Fibroblast of the aortic adventitia (primary cell): ENCODE measurements at regions not wholly inside any gene's neighbourhood (a gene's known extent, or its start where the extent isn't known, plus 50 kb on each side); places are given as distances from the start of the nearest gene placed in this dataset.

Source experiments
- DNase-seq: peaks from one replicate; pipeline ENCODE4 v3.0.0-alpha.2; 2010; ENCODE audit warnings: low read depth
- H3K4me3 ChIP-seq: 2 replicates; pipeline ENCODE4 v1.5.1; 2011; ENCODE audit warnings: low read depth, mild to moderate bottlenecking, control low read depth, low read length, moderate library complexity
- TF ChIP-seq, protein P1 (sequence below): IDR thresholded peaks from 2 replicates; pipeline ENCODE4 v1.5.1; 2011; ENCODE audit warnings: mild to moderate bottlenecking, low read length, control low read depth, inconsistent platforms; ENCODE audit not compliant: insufficient read depth

DNA sequence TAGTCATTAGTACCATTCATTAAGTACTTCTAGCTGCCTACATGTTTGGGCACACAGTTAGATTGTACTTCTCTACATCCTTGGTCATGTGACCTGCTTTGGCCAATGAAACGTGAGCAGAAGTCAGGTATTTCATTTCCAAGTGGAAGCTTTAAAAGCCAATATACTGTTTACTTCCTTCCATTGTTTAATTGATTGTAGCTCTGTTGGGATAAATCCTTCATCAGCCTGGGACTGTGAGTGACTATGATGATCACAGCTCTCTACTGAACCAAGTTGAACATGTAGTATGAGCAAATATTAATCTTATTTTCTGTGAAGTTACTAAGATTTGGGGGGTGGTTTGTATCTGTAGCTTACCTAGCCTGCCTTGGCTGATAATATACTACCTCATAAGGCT is 116.5 kb upstream of the ROPN1 start:
- TF ChIP-seq, protein P1, sequence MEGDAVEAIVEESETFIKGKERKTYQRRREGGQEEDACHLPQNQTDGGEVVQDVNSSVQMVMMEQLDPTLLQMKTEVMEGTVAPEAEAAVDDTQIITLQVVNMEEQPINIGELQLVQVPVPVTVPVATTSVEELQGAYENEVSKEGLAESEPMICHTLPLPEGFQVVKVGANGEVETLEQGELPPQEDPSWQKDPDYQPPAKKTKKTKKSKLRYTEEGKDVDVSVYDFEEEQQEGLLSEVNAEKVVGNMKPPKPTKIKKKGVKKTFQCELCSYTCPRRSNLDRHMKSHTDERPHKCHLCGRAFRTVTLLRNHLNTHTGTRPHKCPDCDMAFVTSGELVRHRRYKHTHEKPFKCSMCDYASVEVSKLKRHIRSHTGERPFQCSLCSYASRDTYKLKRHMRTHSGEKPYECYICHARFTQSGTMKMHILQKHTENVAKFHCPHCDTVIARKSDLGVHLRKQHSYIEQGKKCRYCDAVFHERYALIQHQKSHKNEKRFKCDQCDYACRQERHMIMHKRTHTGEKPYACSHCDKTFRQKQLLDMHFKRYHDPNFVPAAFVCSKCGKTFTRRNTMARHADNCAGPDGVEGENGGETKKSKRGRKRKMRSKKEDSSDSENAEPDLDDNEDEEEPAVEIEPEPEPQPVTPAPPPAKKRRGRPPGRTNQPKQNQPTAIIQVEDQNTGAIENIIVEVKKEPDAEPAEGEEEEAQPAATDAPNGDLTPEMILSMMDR, result no peak
- H3K4me3 ChIP-seq, result no peak overlapping the region
- no peak for DNase-seq

GRCh38 chr3:124113485-124113884 is 121.6 kb upstream of the ROPN1 start:
- DNase-seq, result no peak
- TF ChIP-seq, protein P1, result no peak
- H3K4me3 ChIP-seq, result no peak overlapping the region

GRCh38 chr3:124115279-124115678 is 123.4 kb upstream of the ROPN1 start:
- TF ChIP-seq, protein P1, result no peak
- DNase-seq, result no peak
- H3K4me3 ChIP-seq, result no peak overlapping the region

DNA sequence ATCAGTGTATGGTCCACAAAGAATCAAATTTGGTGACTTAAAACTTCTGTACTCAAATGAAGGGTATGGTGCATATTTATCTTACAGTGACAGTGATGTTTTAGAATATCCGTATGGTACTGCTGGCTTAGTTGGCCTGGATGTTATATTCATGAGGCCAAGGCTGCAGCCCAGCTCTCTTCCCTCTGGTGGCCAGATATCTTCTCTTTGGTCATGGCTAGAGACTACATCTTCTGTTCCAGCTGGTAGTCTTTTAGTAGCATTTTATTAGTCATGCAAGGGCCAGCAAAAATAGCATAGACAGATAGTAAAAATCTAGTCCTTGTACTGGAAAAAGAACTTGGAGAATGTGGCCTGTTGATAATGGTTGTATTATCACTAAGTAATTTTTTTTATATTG is 124.0 kb upstream of the ROPN1 start:
- DNase-seq, result no peak
- no peak overlapping the region for H3K4me3 ChIP-seq
- TF ChIP-seq, protein P1, result no peak

DNA sequence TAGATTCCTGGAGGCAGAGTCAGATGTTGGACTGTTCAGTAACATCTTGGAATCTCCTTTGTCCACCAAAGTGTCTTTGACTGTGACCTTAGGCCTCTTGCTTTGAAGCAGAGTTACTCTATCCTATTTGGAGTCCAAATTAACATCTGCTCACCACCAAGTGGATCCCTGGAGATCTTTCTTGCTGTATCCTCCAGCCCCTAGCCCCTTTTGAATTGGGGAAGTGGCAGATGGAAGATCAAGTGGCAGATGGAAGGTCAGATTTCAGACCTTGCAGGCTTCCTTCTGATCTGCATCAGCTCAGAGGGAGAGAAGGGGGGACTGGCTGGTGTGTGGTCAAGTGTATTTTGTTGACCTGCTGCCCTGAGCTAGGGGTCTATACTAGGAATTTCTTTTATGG is 125.0 kb upstream of the ROPN1 start:
- DNase-seq, result no peak
- TF ChIP-seq, protein P1, result no peak
- H3K4me3 ChIP-seq, result no peak overlapping the region

DNA sequence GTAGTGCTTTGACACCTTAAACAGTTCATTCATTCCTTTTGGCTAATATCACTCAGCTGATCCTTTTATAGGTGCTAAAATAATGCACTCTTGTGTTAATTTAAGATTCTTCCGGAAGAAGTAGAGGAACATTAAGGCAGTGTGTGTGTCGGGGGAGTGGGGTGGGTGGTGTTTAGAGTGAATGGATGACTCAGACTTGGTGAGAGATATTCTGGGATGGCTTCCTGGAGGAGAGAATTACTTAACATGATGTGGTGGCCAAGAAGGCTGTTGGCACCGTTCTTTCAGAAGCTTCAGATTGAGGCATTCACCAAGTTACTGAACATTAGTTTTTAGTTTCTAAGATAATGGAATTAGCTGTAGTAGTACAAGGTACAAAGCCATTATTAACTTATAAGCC is 125.6 kb upstream of the ROPN1 start:
- no peak overlapping the region for H3K4me3 ChIP-seq
- DNase-seq, result peak; percentile 56

DNA sequence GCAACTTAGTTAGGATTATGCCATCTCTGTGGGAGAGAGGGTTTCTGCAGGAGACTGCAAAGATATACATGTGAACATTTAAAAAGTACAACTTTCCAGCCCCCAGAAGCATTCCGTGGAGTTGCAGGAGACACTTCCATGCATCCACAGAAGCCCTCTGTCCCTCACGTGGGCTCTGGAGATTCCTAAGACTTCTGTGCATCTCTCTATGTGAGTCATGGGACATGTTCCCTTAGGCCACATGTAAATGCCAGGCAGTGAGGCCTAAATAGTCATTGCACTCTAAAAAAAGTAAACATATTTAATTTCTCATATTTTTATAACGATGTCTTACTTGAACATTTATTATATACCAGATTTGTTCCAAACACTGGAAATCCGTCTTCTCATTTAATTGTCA is 126.5 kb upstream of the ROPN1 start:
- DNase-seq, result no peak
- H3K4me3 ChIP-seq, result no peak overlapping the region
- TF ChIP-seq, protein P1, result no peak

More for the DNA sequence above, 125.6 kb upstream of the ROPN1 start:
- TF ChIP-seq, protein P1, result no peak
